Bronchial epithelial cell (primary cell): ENCODE measurements at regions not wholly inside any gene's neighbourhood (a gene's known extent, or its start where the extent isn't known, plus 50 kb on each side); places are given as distances from the start of the nearest gene placed in this dataset.

Source experiments
- DNase-seq: peaks from one replicate; pipeline ENCODE4 v3.0.0-alpha.2; 2010; ENCODE audit warnings: low read depth
- FAIRE-seq: peaks from 2 replicates; lab custom pipeline; 2011; peaks lifted over from hg19 to GRCh38; lab: Jason Lieb, UNC
- H3K27me3 ChIP-seq: 2 replicates; pipeline ENCODE4 v1.5.1; 2011; ENCODE audit warnings: low read length; ENCODE audit not compliant: control insufficient read depth, insufficient read depth
- H3K36me3 ChIP-seq: 2 replicates; pipeline ENCODE4 v1.5.1; 2011; ENCODE audit warnings: low read length; ENCODE audit not compliant: control insufficient read depth, insufficient read depth
- H3K4me3 ChIP-seq: 2 replicates; pipeline ENCODE4 v1.5.1; 2011; ENCODE audit warnings: mild to moderate bottlenecking, low read depth, low read length, control low read depth
- CTCF ChIP-seq: IDR thresholded peaks from 2 replicates; pipeline ENCODE4 v1.5.1; 2011; ENCODE audit warnings: mild to moderate bottlenecking, moderate library complexity, low read length, control low read depth, inconsistent platforms; ENCODE audit not compliant: insufficient read depth, severe bottlenecking

- TF ChIP-seq CTCF = no peak
- no peak for FAIRE-seq
- Histone ChIP-seq H3K36me3 (no peaks in the 10 kb centered on the region), H3K4me3 (no peak overlapping the region), H3K27me3 (no peaks in the 10 kb centered on the region)
- DNase-seq = no peak
Measured at GRCh38 chr13:21999666-22000065, 328.8 kb downstream of the FGF9 start.

GRCh38 chr13:22000191-22000590 is 329.3 kb downstream of the FGF9 start:
- no peaks in the 10 kb centered on the region for H3K36me3 ChIP-seq
- no peak overlapping the region for H3K4me3 ChIP-seq
- no peak for TF ChIP-seq CTCF
- FAIRE-seq (no peak), DNase-seq (no peak)
- H3K27me3 ChIP-seq = no peaks in the 10 kb centered on the region

GRCh38 chr13:22001336-22001735 is 330.5 kb downstream of the FGF9 start:
- no peak for TF ChIP-seq CTCF
- FAIRE-seq = no peak
- no peaks in the 10 kb centered on the region for H3K36me3 ChIP-seq

GRCh38 chr13:22002893-22003292 is 332.0 kb downstream of the FGF9 start:
- Histone ChIP-seq H3K27me3 (no peaks in the 10 kb centered on the region), H3K4me3 (no peak overlapping the region), H3K36me3 (no peaks in the 10 kb centered on the region)
- FAIRE-seq (no peak), DNase-seq (no peak)
- TF ChIP-seq CTCF = no peak

More at GRCh38 chr13:22001336-22001735, 330.5 kb downstream of the FGF9 start:
- H3K27me3 ChIP-seq = no peaks in the 10 kb centered on the region
- no peak for DNase-seq
- H3K4me3 ChIP-seq = no peak overlapping the region

GRCh38 chr13:22009500-22009899 is 338.6 kb downstream of the FGF9 start:
- TF ChIP-seq CTCF = no peak
- FAIRE-seq (no peak), DNase-seq (no peak)
- H3K36me3 ChIP-seq = no peaks in the 10 kb centered on the region
- H3K27me3 ChIP-seq = no peaks in the 10 kb centered on the region
- no peak overlapping the region for H3K4me3 ChIP-seq

- no peak for TF ChIP-seq CTCF
- no peaks in the 10 kb centered on the region for H3K27me3 ChIP-seq
- H3K36me3 ChIP-seq = no peaks in the 10 kb centered on the region
- H3K4me3 ChIP-seq = no peak overlapping the region
- DNase-seq (no peak), FAIRE-seq (no peak)
Measured at GRCh38 chr13:22009937-22010336, 339.1 kb downstream of the FGF9 start.
